ENCODE measurements at regions not wholly inside any gene's neighbourhood (a gene's known extent, or its start where the extent isn't known, plus 50 kb on each side); places are given as distances from the start of the nearest gene placed in this dataset.

DNA sequence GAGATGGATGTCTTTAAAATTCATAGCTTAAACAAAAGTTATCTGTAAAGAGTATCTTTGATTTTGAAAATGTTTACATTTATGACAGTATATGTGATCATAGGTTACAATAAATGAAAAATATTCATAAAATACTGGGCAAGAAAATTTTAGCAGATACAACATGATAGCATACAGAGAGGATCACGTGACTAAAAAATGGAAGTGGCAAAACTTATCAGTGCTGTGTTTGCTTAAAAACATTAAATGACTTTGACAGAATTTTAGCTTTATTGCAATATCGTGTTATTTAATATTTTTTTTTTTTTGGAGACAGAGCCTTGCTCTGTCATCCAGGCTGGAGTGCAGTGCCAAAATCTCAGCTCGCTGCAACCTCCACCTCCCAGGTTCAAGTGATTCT is 2294.1 kb downstream of the NCAM2 start:
- no peak for FAIRE-seq
- H3K9ac ChIP-seq (replicated peaks; ENCODE audit: extremely low read depth, insufficient read depth, low read length): no peak overlapping the region

More for the DNA sequence above, 2294.1 kb downstream of the NCAM2 start:
- Histone ChIP-seq H3K27ac (ENCODE audit: insufficient read depth, low read depth, low read length) (no peak overlapping the region), H3K36me3 (ENCODE audit: control insufficient read depth in 2 of 2, extremely low read depth in 1 of 2, insufficient read depth in 2 of 2, low read length in 2 of 2) (no peaks in the 10 kb centered on the region), H3K4me3 (replicated peaks in 1 of 3; ENCODE audit: insufficient read depth in 1 of 3, low read depth in 1 of 3, low read length in 3 of 3) (no peak overlapping the region), H2AFZ (ENCODE audit: low read depth, low read length) (no peak overlapping the region), H3K9me3 (replicated peaks; ENCODE audit: control insufficient read depth, insufficient read depth, low read length) (no peaks in the 10 kb centered on the region), H3K4me2 (ENCODE audit: insufficient read depth, low read length) (no peak overlapping the region), H3K79me2 (ENCODE audit: control insufficient read depth, insufficient read depth, low read length) (no peaks in the 10 kb centered on the region), H4K20me1 (replicated peaks; ENCODE audit: control insufficient read depth, extremely low read depth, insufficient read depth, low read length) (no peaks in the 10 kb centered on the region), H3K4me1 (ENCODE audit: control insufficient read depth, extremely low read depth, insufficient read depth, low read length) (no peaks in the 10 kb centered on the region), H3K27me3 (ENCODE audit: control insufficient read depth in 2 of 2, insufficient read depth in 2 of 2, low read length in 2 of 2) (no peaks in the 10 kb centered on the region), H3K9me1 (replicated peaks; ENCODE audit: control insufficient read depth, extremely low read depth, insufficient read depth, low read length) (no peaks in the 10 kb centered on the region)
- TF ChIP-seq CTCF (IDR thresholded peaks at IDR 0.05; ENCODE audit: extremely low read depth in 1 of 2, insufficient read depth in 1 of 2, low read depth in 1 of 2, low read length in 2 of 2): no peak
- no peak for TF ChIP-seq GATA2 (IDR thresholded peaks at IDR 0.05; ENCODE audit: insufficient read depth, insufficient read length, low read depth, low read length)
- no peak for TF ChIP-seq JUN (IDR thresholded peaks at IDR 0.05; ENCODE audit: borderline replicate concordance, insufficient read depth, insufficient read length, low read depth)
- no peak for TF ChIP-seq MAX (IDR thresholded peaks at IDR 0.05; ENCODE audit: insufficient read depth, insufficient read length)
- no peak for TF ChIP-seq MYC (IDR thresholded peaks at IDR 0.05; ENCODE audit: low read depth, low read length)
- TF ChIP-seq EZH2 (IDR thresholded peaks at IDR 0.05; ENCODE audit: borderline replicate concordance, low read depth, low read length, severe bottlenecking): no peak
- no peak for TF ChIP-seq POLR2AphosphoS5 (IDR thresholded peaks at IDR 0.05; ENCODE audit: insufficient read depth, low read depth, low read length)
- TF ChIP-seq POLR2A (IDR thresholded peaks at IDR 0.05; ENCODE audit: low read depth, low read length): no peak
- no peak for TF ChIP-seq FOS (IDR thresholded peaks at IDR 0.05; ENCODE audit: borderline replicate concordance, insufficient read depth, low read length)
- BruUV-seq (replicated peaks): no TSS peak
- intact Hi-C loops (cut with micrococcal nuclease) (no loop called here), dilution Hi-C loops (cut with MboI; ENCODE audit: extremely low pct_ligation_motif_present, low sequenced_read_pairs) (no loop called here)
- ChIA-PET POLR2A (no interaction called here), CTCF (no interaction called here)
- DNase-seq (ENCODE audit: low read depth, low spot score): no peak

Data from endothelial cell of umbilical vein (primary cell).